Tibial artery (tissue), 4 donors: ENCODE measurements at regions not wholly inside any gene's neighbourhood (a gene's known extent, or its start where the extent isn't known, plus 50 kb on each side); places are given as distances from the start of the nearest gene placed in this dataset.

ENCODE experiments used
- DNase-seq, 2 donors: peaks; one replicate each; pipeline ENCODE4 v3.0.0-alpha.2; 2019
- H3K27ac ChIP-seq, 2 donors: fragments of 200-600 bp; sonication (generic) in 1 of 2; 1 replicate in 1 of 2; 2 replicates in 1 of 2; pipeline ENCODE4 v1.5.1; 2018 to 2019; ENCODE audit warnings: mild to moderate bottlenecking in 1 of 2
- H3K27me3 ChIP-seq, 2 donors: fragments of 200-600 bp; sonication (generic) in 1 of 2; one replicate each; pipeline versions ENCODE4 v1.5.1 to v1.6.0; 2016 to 2019
- H3K36me3 ChIP-seq, 3 donors: fragments of 200-600 bp; sonication (generic) in 2 of 3; one replicate each; pipeline ENCODE4 v1.5.1; 2016 to 2019; ENCODE audit warnings: mild to moderate bottlenecking in 2 of 3
- H3K4me1 ChIP-seq, 4 donors: fragments of 200-600 bp; sonication (generic) in 2 of 4; 1 replicate in 3 of 4; 2 replicates in 1 of 4; pipeline ENCODE4 v1.5.1; 2016 to 2019
- H3K4me3 ChIP-seq, 2 donors: fragments of 200-600 bp; sonication (generic) in 1 of 2; 1 replicate in 1 of 2; 2 replicates in 1 of 2; pipeline ENCODE4 v1.5.1; 2018 to 2019; ENCODE audit warnings: mild to moderate bottlenecking in 2 of 2
- H3K9me3 ChIP-seq, 3 donors: fragments of 200-600 bp; sonication (generic) in 1 of 3; one replicate each; pipeline ENCODE4 v1.5.1; 2016 to 2019
- intact Hi-C: fragments of 100-400 bp; cut with DNase I; formaldehyde crosslinking; loops from one replicate; pipeline ENCODE4 v1.15.0; 2023; ENCODE audit warnings: low total_unique reads
- TF ChIP-seq, protein P1 (sequence below), 2 experiments: fragments of 200-600 bp in 1 of 2; fragments of 450-650 bp in 1 of 2; IDR thresholded peaks; one replicate each; pipeline ENCODE4 v1.5.1; 2017 to 2019; ENCODE audit warnings: antibody characterized with exemption in 2 of 2, mild to moderate bottlenecking in 1 of 2, moderate library complexity in 1 of 2

DNA sequence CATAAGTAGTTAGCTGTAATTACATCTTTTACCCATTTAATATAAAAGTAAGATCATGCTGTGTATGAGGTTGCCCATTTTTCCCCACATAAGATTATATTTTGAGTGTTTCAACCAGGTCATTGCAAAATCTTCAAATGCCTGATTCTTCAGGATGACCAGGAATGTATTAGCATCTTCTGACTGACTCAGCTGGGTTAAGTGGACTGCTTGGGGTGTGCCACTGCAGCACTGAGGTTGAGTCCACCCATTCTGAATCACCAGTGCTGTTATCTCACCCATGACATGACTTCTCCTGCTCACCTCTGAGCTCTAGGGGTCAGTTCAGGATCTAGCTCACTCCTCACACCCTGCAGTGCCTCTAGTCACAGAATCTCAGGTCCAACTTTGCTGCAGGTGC is 576.7 kb upstream of the ZEB2 start:
- Histone ChIP-seq H3K27me3 (no peaks in the 10 kb centered on the region), H3K27ac (no peak overlapping the region), H3K36me3 (no peaks in the 10 kb centered on the region), H3K4me1 (peaks cover 0 to 9% (median 0%) of the 10 kb centered on the region in 4 donors), H3K9me3 (no peaks in the 10 kb centered on the region), H3K4me3 (no peak overlapping the region)
- TF ChIP-seq, protein P1, sequence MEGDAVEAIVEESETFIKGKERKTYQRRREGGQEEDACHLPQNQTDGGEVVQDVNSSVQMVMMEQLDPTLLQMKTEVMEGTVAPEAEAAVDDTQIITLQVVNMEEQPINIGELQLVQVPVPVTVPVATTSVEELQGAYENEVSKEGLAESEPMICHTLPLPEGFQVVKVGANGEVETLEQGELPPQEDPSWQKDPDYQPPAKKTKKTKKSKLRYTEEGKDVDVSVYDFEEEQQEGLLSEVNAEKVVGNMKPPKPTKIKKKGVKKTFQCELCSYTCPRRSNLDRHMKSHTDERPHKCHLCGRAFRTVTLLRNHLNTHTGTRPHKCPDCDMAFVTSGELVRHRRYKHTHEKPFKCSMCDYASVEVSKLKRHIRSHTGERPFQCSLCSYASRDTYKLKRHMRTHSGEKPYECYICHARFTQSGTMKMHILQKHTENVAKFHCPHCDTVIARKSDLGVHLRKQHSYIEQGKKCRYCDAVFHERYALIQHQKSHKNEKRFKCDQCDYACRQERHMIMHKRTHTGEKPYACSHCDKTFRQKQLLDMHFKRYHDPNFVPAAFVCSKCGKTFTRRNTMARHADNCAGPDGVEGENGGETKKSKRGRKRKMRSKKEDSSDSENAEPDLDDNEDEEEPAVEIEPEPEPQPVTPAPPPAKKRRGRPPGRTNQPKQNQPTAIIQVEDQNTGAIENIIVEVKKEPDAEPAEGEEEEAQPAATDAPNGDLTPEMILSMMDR (IDR thresholded peaks at IDR 0.05): no peak
- no peak for DNase-seq
- intact Hi-C loops: no loop called here

DNA sequence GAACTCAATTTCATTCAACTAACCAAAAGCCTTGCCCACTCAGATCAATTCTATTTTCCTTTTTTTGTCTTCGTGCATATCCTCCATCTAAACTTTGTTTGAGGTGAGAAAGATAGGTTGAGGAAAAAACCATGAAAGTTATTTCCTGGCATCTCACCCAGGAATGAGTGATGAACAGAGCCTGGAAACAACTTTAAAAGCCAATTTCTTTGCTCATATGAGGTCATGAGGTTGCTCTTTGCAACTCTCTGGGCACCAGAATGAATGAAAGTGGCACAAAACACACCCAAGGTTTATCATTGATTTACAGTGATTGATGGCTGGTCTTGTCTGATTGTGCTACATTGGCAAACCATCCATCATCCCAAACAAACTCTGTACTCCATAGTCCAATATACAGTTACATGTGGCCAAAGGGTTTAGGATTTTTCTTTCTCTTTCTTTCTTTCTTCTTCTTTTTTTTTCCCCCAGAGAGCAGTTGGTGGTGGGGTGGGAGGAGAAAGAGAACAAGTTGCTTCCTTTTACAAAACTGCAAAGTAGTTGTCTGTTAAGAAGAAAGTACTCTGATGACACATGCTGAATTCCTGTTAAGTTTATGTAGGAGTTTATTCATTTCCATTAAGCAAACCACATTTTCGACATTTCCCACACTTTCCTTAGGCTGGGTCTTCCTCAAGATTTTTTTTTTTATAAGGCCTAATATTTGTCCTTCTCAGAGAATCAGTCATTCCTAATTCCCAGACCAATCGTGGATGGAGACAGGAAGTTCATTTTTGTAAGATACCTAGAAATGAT is 575.9 kb upstream of the ZEB2 start:
- Histone ChIP-seq H3K36me3 (no peaks in the 10 kb centered on the region), H3K4me3 (no peak overlapping the region), H3K9me3 (no peaks in the 10 kb centered on the region), H3K27ac (no peak overlapping the region), H3K4me1 (peaks cover 0 to 9% (median 0%) of the 10 kb centered on the region in 4 donors), H3K27me3 (no peaks in the 10 kb centered on the region)
- DNase-seq: no peak
- TF ChIP-seq, protein P1 (IDR thresholded peaks at IDR 0.05): no peak
- intact Hi-C loops: no loop called here

GRCh38 chr2:145094370-145094769 is 574.5 kb upstream of the ZEB2 start:
- intact Hi-C loops: no loop called here
- no peaks in the 10 kb centered on the region for H3K27me3 ChIP-seq
- H3K4me3 ChIP-seq: no peak overlapping the region
- H3K36me3 ChIP-seq: no peaks in the 10 kb centered on the region
- H3K27ac ChIP-seq: no peak overlapping the region
- TF ChIP-seq, protein P1 (IDR thresholded peaks at IDR 0.05): no peak
- DNase-seq: no peak
- peaks cover 0 to 9% (median 0%) of the 10 kb centered on the region in 4 donors for H3K4me1 ChIP-seq
- H3K9me3 ChIP-seq: no peaks in the 10 kb centered on the region

GRCh38 chr2:145091967-145092366 is 572.0 kb upstream of the ZEB2 start:
- Histone ChIP-seq H3K36me3 (no peaks in the 10 kb centered on the region), H3K4me1 (peaks cover 0 to 9% (median 0%) of the 10 kb centered on the region in 4 donors), H3K4me3 (no peak overlapping the region), H3K27ac (no peak overlapping the region), H3K27me3 (no peaks in the 10 kb centered on the region), H3K9me3 (no peaks in the 10 kb centered on the region)
- DNase-seq: no peak
- TF ChIP-seq, protein P1 (IDR thresholded peaks at IDR 0.05): no peak
- intact Hi-C loops: no loop called here

DNA sequence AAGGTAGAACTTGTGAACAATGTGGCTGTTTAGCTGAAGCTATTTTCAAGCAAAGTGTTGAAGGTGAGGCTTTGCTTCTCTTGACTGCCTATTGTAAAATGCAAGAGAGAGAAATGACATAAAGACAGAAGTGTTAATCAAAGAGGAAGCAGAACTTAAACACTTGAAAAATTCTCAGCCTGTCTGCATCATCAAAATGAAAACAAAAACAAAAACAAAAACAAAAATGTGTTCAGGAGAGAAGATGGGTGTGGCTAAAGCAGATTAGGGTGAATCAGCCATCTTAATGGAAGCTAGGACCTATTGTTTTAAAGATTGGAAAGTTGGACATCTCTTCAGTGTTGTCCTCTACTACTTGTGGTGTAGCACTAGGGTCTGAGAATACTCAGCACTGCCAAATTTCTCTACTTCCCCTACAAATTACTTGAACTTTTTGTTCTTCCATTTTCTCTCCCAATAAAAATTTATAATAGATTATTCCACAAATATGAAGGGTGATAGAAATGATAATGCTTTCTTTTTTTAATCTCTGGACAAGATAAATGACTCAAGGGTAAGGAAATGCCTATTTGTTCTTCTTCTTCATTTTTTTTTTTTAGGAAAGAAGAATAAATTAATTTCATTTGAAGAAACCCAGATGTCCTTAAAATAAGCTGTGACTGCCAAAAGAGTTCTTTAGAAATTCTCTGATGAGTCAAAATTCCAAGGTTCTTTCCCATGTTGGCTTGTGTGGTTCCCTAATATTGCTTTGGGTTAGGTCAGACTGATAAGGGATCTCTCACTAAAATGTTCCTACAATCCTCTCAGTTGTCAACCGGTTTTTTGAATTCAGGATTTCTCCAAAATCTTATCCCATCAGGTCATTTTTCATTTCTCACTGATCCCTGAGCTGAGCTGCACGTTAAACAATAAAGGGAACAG is 571.2 kb upstream of the ZEB2 start:
- Histone ChIP-seq H3K36me3 (no peaks in the 10 kb centered on the region), H3K4me1 (peaks cover 0 to 9% (median 0%) of the 10 kb centered on the region in 4 donors), H3K9me3 (no peaks in the 10 kb centered on the region), H3K27me3 (no peaks in the 10 kb centered on the region), H3K27ac (no peak overlapping the region), H3K4me3 (no peak overlapping the region)
- no peak for DNase-seq
- intact Hi-C loops: no loop called here
- TF ChIP-seq, protein P1 (IDR thresholded peaks at IDR 0.05): no peak
